ENCODE measurements at regions not wholly inside any gene's neighbourhood (a gene's known extent, or its start where the extent isn't known, plus 50 kb on each side); places are given as distances from the start of the nearest gene placed in this dataset.

DNA sequence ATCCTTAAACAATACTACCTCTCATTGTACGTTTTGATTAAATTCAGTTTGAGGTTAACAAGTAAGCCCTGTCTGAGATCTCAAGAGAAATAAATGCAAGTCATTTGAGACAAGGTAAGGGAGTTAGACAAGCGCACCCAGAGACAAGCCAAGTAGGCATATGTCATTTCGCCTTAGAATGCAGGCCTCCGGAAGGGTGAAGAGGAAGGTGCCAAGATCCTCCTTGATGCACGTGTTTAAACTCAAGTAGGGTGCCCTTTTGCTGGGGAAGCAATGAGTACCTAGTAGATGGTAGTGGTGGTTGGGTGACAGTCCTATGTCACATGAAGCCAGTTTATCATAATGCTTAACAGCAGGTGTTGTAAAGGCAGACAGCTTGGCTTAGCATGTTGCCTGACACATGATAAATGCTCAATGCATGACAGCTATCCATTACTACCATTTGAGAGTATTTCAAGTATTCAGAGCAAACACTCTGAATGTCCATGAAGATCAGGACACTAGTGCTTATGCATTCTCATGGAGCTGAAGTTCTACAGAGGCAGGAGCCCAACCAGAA is 415.9 kb downstream of the TMEM135 start:
- TF ChIP-seq, protein P1, sequence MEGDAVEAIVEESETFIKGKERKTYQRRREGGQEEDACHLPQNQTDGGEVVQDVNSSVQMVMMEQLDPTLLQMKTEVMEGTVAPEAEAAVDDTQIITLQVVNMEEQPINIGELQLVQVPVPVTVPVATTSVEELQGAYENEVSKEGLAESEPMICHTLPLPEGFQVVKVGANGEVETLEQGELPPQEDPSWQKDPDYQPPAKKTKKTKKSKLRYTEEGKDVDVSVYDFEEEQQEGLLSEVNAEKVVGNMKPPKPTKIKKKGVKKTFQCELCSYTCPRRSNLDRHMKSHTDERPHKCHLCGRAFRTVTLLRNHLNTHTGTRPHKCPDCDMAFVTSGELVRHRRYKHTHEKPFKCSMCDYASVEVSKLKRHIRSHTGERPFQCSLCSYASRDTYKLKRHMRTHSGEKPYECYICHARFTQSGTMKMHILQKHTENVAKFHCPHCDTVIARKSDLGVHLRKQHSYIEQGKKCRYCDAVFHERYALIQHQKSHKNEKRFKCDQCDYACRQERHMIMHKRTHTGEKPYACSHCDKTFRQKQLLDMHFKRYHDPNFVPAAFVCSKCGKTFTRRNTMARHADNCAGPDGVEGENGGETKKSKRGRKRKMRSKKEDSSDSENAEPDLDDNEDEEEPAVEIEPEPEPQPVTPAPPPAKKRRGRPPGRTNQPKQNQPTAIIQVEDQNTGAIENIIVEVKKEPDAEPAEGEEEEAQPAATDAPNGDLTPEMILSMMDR (IDR thresholded peaks at IDR 0.05), result no peak
- no peak for TF ChIP-seq POLR2A (IDR thresholded peaks at IDR 0.05)

Measured in lower leg skin (tissue), 3 donors.